Subcutaneous abdominal adipose tissue (tissue), 5 donors: ENCODE measurements at regions not wholly inside any gene's neighbourhood (a gene's known extent, or its start where the extent isn't known, plus 50 kb on each side); places are given as distances from the start of the nearest gene placed in this dataset.

Source experiments
- H3K27ac ChIP-seq: one replicate; pipeline ENCODE4 v1.7.0; 2013; ENCODE audit warnings: low read depth, mild to moderate bottlenecking, inconsistent platforms, low read length, moderate library complexity
- H3K27me3 ChIP-seq, 5 donors: one replicate each; pipeline ENCODE4 v1.7.0; 2013; ENCODE audit warnings: low read length in 5 of 5, inconsistent platforms in 1 of 5; ENCODE audit not compliant: control insufficient read depth in 5 of 5, insufficient read depth in 4 of 5
- H3K36me3 ChIP-seq, 5 donors: one replicate each; pipeline ENCODE4 v1.7.0; 2013; ENCODE audit warnings: low read length in 5 of 5; ENCODE audit not compliant: control insufficient read depth in 5 of 5, insufficient read depth in 5 of 5
- H3K4me1 ChIP-seq, 5 donors: one replicate each; pipeline ENCODE4 v1.7.0; 2013; ENCODE audit warnings: low read length in 5 of 5, mild to moderate bottlenecking in 3 of 5, moderate library complexity in 1 of 5; ENCODE audit not compliant: control insufficient read depth in 5 of 5, insufficient read depth in 5 of 5
- H3K4me3 ChIP-seq, 5 donors: one replicate each; pipeline ENCODE4 v1.7.0; 2013; ENCODE audit warnings: low read length in 5 of 5, low read depth in 1 of 5
- H3K9ac ChIP-seq, 5 donors: one replicate each; pipeline ENCODE4 v1.7.0; 2013; ENCODE audit warnings: low read length in 5 of 5, mild to moderate bottlenecking in 4 of 5, moderate library complexity in 3 of 5
- H3K9me3 ChIP-seq, 5 donors: one replicate each; pipeline ENCODE4 v1.7.0; 2013; ENCODE audit warnings: low read length in 5 of 5; ENCODE audit not compliant: control insufficient read depth in 5 of 5
- donor health status: healthy.
- donor health status: healthy.
- donor health status: healthy.
- donor health status: healthy.
- donor health status: healthy.

DNA sequence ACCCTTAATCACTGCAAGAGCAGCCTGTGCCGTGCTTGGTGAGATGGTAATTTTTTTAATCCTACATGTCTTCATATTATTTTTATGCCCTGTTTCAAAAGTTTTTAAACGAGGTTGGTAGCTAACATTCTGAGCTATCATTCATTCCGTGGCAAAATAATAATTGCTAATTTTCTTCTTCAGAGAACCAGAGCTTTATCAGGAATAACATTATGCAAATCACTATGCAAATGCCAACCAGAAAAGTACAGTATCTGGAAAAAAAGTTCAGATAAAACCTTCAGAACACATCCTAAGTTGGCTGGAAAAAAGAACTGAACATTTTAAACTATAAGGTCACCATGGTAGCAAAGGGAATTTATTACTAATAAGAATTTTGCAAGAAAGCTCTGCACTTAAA is 165.1 kb upstream of the NABP1 start:
- no peak overlapping the region for H3K9ac ChIP-seq
- no peak overlapping the region for H3K4me3 ChIP-seq
- H3K27ac ChIP-seq, result no peak overlapping the region
- peaks cover 0 to 7% (median 4%) of the 10 kb centered on the region in 5 donors for H3K4me1 ChIP-seq
- H3K36me3 ChIP-seq, result no peaks in the 10 kb centered on the region
- H3K9me3 ChIP-seq, result no peaks in the 10 kb centered on the region
- H3K27me3 ChIP-seq, result no peaks in the 10 kb centered on the region

DNA sequence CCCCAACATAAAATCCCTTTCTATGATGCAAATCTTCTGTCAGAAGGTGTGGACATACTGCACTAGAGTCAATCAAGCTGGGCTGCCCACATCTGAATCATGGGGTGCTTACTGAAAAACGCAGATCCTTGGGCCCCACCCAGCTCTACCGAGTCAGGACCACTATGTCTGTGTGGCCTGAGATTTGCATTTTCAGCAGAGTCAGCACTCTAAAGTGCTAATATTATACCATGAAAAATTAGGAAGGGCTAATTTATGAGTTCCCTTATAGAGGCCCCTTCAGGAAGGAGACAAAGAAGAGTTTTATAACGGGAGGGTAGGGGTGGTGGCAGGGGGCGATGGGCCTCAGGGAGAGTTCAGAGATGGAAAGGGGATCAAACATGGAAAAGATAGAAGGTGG is 163.3 kb upstream of the NABP1 start:
- no peak overlapping the region for H3K4me3 ChIP-seq
- H3K9me3 ChIP-seq, result no peaks in the 10 kb centered on the region
- peaks cover 0 to 7% (median 4%) of the 10 kb centered on the region in 5 donors for H3K4me1 ChIP-seq
- no peaks in the 10 kb centered on the region for H3K27me3 ChIP-seq
- no peak overlapping the region for H3K27ac ChIP-seq
- no peaks in the 10 kb centered on the region for H3K36me3 ChIP-seq
- H3K9ac ChIP-seq, result no peak overlapping the region

DNA sequence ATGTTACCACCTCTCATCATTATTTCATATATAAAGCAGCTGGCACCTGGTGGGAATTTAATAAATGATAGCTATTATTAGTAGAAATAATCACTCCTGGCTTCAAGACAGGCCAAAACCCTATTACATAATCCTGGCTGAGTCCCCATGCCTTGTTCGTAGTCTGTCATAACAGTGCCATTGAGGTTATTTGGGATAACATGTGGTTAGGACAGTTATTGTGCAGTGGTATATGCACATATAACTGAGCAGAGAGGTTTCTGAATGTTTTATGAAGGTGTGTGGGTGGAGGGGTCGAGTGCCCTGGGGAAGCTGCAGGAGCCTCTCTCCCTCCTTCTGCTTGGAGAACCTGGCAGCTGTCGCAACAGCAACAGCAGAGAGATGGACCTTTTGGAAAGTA is 162.4 kb upstream of the NABP1 start:
- H3K36me3 ChIP-seq, result no peaks in the 10 kb centered on the region
- H3K4me3 ChIP-seq, result no peak overlapping the region
- H3K27me3 ChIP-seq, result no peaks in the 10 kb centered on the region
- no peaks in the 10 kb centered on the region for H3K9me3 ChIP-seq
- no peak overlapping the region for H3K27ac ChIP-seq
- no peak overlapping the region for H3K9ac ChIP-seq
- H3K4me1 ChIP-seq, result peaks cover 0 to 7% (median 4%) of the 10 kb centered on the region in 5 donors

DNA sequence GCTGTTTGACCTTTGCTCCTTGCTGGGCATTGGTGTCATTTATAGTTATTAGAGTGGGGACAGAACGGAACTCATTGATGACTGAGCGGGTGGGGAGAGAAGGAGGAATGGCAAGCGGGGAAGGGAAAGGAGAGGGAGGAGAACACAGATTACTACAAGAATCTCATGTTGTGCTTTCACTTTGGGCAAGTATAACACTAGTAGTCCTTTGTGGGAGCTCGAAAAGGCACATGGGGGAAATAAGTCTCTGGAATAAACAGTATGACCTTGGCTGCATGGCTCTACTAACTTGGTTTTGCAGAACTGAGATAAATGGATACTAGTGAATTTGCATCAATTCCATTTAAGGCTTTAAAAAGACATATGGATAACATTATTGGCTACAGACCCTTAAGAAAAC is 161.7 kb upstream of the NABP1 start:
- no peaks in the 10 kb centered on the region for H3K9me3 ChIP-seq
- H3K9ac ChIP-seq, result no peak overlapping the region
- no peak overlapping the region for H3K27ac ChIP-seq
- no peak overlapping the region for H3K4me3 ChIP-seq
- H3K27me3 ChIP-seq, result no peaks in the 10 kb centered on the region
- H3K36me3 ChIP-seq, result no peaks in the 10 kb centered on the region
- peaks cover 0 to 7% (median 4%) of the 10 kb centered on the region in 5 donors for H3K4me1 ChIP-seq

DNA sequence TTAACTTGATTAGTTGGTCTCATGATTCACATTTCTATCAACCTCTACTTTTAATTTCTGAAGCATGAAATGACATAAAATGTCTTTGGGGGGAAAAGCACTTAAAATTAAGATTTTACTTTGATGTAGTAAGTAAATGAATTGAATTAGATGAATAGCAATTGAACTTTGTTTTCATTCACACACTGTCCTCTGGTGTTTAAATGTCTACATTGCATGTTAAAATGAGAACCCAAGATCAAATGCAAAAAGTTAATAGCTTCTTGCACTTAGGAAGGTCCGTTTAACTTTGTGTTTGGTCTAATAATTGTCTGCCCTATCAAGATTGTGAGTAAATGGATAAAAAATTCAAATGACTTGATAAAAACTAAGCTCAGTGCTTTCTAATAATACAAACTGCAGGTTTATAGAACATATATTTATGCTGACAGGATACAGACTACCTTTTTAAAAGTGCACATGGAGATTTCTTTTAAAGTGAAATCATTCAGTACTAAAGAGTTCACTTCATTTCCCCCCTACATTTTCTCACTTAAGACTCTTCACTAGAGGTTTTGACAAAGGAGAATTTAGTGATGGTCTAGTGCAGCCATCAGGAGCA is 156.2 kb upstream of the NABP1 start:
- Histone ChIP-seq H3K4me3 (no peak overlapping the region), H3K27ac (no peak overlapping the region), H3K9ac (no peak overlapping the region), H3K9me3 (no peaks in the 10 kb centered on the region), H3K4me1 (peaks cover 0 to 3% (median 0%) of the 10 kb centered on the region in 5 donors), H3K27me3 (no peaks in the 10 kb centered on the region), H3K36me3 (no peaks in the 10 kb centered on the region)

DNA sequence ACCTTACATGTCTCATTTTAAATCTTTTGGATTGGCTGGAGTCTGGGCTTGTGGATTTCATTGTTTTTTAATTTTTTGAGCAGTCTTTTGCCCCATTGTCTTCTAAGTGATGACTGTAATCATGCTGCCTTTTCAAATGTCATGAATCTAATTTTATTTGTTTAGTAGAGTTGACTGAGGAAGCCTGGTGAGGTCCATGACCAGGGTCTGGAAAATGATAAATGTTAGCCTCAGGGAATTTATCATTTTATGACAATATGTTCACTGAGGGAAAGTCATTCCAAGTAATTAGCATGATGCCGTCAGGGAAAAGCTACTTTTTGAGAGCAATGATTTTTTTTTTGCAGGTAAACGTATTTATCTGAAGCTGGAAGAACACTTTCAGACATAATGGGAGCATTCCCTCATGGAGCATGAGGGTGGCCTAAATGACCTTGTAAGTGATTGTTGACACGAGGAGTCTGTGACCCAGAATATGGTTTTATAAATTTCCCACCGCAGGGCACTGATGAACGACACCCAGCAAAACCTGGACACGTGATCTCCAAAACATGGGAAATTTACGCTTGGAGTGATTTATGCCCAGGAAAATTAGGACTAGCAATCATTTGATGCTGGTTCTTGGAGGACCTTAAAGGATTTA is 155.3 kb upstream of the NABP1 start:
- Histone ChIP-seq H3K4me3 (no peak overlapping the region), H3K27ac (no peak overlapping the region)

DNA sequence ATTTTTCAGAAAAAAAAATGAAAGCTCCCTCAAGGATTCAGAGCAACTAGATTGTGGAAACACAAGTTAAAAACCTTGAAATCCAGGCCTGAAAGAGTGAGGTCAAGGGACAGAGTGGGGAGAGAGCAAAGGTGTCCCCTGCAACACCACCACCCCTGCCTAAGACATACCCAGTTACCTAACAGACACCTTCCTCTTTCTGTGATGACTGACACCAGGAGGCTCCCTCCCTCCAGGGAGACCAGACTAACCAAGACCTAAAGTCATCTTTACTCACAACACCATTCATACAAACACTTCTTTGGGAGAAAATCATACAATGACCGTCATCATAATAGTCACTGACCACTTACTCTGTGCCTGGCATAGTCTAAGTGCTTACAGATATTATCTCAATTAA is 151.8 kb upstream of the NABP1 start:
- peaks cover 0 to 3% (median 0%) of the 10 kb centered on the region in 5 donors for H3K4me1 ChIP-seq
- no peak overlapping the region for H3K9ac ChIP-seq
- H3K27ac ChIP-seq, result no peak overlapping the region
- no peak overlapping the region for H3K4me3 ChIP-seq
- H3K36me3 ChIP-seq, result no peaks in the 10 kb centered on the region
- no peaks in the 10 kb centered on the region for H3K9me3 ChIP-seq
- no peaks in the 10 kb centered on the region for H3K27me3 ChIP-seq

More for the DNA sequence above, 155.3 kb upstream of the NABP1 start:
- no peaks in the 10 kb centered on the region for H3K27me3 ChIP-seq
- H3K4me1 ChIP-seq, result peaks cover 0 to 3% (median 0%) of the 10 kb centered on the region in 5 donors
- no peaks in the 10 kb centered on the region for H3K9me3 ChIP-seq
- H3K9ac ChIP-seq, result no peak overlapping the region
- no peaks in the 10 kb centered on the region for H3K36me3 ChIP-seq

DNA sequence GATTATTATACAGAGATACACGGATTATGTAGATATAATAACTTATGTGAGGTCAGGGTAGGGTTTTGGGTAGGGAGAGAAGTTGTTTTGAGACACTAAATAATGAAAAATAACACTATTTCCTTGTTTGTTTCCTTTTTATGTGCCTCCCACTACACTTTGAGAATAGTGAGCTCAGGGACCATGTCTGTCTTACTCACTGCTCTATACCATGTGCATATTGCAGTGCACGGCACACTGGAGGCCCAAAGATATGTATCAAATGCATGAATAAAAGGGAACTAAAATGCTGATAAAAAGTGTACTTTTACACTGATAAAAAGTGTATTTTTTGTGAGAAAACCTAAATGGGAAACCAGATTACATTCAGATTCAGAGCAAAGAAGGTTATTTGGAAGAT is 151.4 kb upstream of the NABP1 start:
- H3K27ac ChIP-seq, result no peak overlapping the region
- H3K9ac ChIP-seq, result no peak overlapping the region
- no peaks in the 10 kb centered on the region for H3K9me3 ChIP-seq

DNA sequence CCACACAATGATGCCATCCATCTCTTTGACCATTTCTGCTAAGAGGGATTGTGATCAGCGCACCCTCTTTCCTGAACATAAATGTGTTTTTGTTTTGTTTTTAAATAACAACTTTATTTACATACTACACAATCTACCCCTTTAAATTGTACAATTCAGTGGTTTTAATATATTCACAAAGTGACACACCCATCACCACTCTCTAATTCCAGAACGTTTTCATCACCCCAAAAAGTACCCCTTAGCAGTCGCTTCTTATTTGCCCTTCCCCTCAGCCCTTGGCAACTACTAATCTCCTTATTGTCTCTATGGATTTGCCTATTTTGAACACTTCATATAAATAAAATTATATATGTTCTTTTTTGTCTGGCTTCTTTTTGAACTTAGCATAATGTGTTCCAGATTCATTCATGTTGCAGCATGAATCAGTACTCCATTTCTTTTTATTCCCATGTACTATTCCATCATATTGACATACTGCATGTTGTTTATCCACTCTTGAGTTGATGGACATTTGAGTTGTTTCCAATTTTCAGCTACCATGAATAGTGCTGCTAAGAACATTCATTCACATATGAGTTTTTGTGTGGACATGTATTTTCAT is 150.9 kb upstream of the NABP1 start:
- no peak overlapping the region for H3K4me3 ChIP-seq
- H3K4me1 ChIP-seq, result peaks cover 0 to 3% (median 0%) of the 10 kb centered on the region in 5 donors
- H3K27ac ChIP-seq, result no peak overlapping the region
- H3K36me3 ChIP-seq, result no peaks in the 10 kb centered on the region
- no peaks in the 10 kb centered on the region for H3K9me3 ChIP-seq
- H3K27me3 ChIP-seq, result no peaks in the 10 kb centered on the region
- no peak overlapping the region for H3K9ac ChIP-seq

More for the DNA sequence above, 151.4 kb upstream of the NABP1 start:
- no peaks in the 10 kb centered on the region for H3K27me3 ChIP-seq
- no peak overlapping the region for H3K4me3 ChIP-seq
- H3K4me1 ChIP-seq, result peaks cover 0 to 3% (median 0%) of the 10 kb centered on the region in 5 donors
- H3K36me3 ChIP-seq, result no peaks in the 10 kb centered on the region

DNA sequence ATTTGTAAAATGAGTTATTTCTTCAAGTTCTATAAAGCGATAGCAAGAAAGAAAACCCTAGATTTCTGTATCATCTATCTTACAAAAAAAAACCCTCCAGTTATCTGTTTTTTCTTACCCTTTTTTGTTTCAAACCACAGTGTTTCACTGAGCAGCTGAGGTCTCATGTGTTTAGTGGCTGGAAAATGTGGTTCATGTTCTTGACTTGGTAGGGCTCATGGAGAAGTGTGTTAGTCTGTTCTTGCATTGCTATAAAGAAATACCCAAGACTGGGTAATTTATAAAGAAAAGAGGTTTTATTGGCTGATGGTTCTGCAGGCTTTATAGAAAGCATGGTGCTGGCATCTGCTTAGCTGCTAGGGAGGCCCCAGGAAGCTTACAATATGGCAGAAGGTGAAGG is 147.3 kb upstream of the NABP1 start:
- no peaks in the 10 kb centered on the region for H3K36me3 ChIP-seq
- no peak overlapping the region for H3K9ac ChIP-seq
- H3K27ac ChIP-seq, result no peak overlapping the region
- H3K27me3 ChIP-seq, result no peaks in the 10 kb centered on the region
- no peaks in the 10 kb centered on the region for H3K9me3 ChIP-seq
- H3K4me3 ChIP-seq, result no peak overlapping the region
- no peaks in the 10 kb centered on the region for H3K4me1 ChIP-seq
